SK-MEL-5 (cell line): ENCODE measurements at regions not wholly inside any gene's neighbourhood (a gene's known extent, or its start where the extent isn't known, plus 50 kb on each side); places are given as distances from the start of the nearest gene placed in this dataset.
"Not testable (repeated sequence)": the region's sequence is repeated elsewhere in the genome, so short reads cannot be mapped to it uniquely, and the experiment has no call there.

Source experiments
- DNase-seq: peaks from one replicate; pipeline ENCODE4 v3.0.0-alpha.2; 2016; ENCODE audit warnings: low read depth, low spot score
- in situ Hi-C: cut with HindIII; loops from 2 replicates; pipeline ENCODE4 v1.10.0; 2016; ENCODE audit warnings: low sequenced_read_pairs, high pct_unique_total_duplicates, low pct_unique_long_range_greater_than_20kb

DNA sequence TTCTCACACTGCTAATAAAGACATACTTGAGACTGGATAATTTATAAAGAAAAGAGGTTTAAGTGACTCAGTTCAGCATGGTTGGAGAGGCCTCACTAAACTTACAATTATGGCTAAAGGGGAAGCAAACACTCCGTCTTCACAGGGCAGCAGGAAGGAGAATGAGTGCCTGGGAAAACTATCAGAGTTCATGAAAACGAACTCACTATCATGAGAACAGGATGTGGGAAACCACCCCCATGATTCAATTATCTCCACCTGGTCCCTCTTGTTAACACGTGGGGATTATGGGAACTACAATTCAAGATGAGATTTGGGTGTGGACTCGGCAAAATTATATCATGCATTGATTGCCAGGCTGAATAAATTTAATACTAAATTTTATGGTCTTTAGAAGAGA is 592.7 kb downstream of the GRXCR1 start:
- in situ Hi-C loops, result no loop called here
- no peak for DNase-seq

DNA sequence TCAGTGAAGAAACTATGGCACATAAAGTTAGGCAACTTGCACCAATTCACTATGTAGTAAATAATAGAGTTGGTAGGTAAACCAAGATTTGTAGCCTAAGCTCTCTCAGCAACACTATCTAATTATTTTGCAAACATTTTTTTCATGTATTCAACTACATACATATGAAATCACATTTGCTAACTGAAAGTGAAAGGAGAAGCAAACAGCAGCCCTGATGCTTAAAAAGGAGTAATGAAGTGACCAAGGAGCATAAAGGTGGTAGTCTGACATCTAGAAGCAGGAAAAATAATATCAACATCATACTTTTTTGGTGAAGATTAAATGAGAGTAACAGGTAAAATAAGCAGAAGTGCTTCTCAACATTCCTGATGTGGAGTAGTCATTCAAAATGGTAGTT is 603.7 kb downstream of the GRXCR1 start:
- in situ Hi-C loops, result no loop called here
- no peak for DNase-seq

DNA sequence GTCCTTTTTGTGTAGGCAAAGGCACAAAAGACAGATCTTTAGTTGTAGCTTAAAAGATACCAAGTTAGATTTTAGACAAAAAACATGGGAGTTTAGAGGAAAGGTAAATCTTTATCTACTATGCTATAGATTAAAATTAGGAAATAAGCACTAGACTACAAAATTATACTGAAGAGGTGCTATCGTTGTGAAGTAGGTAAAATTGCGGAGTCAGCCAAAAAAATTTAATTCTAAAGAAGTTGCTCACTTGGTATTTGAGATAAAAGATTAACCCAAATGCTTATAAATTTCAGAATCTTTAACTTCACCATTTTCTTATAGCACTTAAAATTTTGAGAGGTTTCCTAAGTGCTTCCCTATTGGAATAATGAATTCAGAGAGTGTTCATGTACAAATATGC is 604.1 kb downstream of the GRXCR1 start:
- in situ Hi-C loops, result no loop called here

DNA sequence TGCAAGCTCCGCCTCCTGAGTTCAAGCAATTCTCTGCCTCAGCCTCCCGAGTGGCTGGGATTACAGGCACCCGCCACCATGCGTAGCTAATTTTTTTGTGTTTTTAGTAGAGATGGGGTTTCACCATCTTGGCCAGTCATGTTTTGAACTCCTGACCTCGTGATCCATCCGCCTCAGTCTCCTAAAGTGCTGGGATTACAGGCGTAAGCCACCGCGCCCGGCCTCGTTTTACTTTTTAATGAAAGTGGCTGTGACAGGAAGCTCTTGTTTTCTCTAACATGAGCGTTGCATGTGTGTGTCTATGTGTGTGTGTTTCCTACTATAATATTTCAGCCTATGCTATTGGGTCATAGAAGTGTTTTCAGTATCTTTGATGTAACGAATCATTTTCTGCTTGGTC is 613.3 kb downstream of the GRXCR1 start:
- DNase-seq, in situ Hi-C loops: not testable (repeated sequence)

More for the DNA sequence above, 604.1 kb downstream of the GRXCR1 start:
- no peak for DNase-seq

DNA sequence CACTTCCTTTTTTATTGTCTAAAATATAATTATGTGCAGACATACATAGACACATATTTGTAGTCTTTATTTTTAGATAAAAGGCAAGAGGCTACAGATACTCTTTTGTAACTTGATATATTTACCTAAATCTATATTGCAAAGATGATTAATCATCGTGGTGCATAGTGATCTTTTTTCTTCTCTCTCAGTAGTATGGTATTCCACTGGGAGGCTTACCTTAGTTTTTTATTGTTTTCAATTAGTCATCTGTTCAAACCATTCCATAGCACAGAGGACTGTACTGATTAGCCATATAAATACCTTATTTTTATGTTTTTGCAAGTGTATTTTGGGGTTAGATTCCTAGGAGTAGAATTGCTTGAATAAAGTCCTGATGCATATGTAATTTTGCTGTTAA is 619.7 kb downstream of the GRXCR1 start:
- no peak for DNase-seq

DNA sequence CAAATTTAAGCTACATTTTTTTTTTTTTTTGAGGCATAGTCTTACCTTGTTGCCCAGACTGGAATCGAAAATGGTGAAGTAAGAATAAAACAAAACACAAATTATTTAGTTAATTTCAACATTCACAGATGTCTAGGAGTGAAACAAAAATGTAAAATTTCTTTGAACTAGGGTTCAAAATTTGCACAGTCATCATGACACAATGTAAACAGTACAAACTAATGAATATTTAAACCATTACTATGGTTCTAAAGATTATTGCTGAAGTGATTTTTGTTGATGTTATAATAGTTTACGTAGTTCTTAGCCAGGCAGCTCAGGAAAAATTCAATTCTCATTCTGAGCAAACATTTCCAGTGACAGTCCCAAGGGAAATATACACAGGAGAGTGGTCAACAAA is 633.1 kb downstream of the GRXCR1 start:
- in situ Hi-C loops, result no loop called here
- no peak for DNase-seq

More for the DNA sequence above, 619.7 kb downstream of the GRXCR1 start:
- in situ Hi-C loops, result no loop called here

DNA sequence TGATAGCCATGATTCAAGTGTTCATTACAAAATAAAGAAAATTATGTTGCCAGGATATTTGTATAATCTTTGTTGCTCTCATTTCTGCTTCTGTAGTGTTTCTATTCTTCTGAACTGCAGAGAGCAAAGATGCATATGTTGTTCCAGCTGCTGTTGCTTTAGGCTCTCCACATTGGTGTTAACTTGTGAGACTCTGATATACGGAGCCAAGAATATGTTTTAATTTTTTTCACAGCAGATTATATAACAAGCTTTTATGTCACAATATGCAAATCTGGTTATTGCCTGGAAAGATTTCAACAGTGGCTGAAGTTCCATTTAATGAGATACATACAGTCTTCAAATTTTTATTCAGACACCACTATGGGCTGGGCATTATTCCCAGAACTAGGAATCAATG is 655.0 kb downstream of the GRXCR1 start:
- in situ Hi-C loops, result no loop called here
- no peak for DNase-seq

DNA sequence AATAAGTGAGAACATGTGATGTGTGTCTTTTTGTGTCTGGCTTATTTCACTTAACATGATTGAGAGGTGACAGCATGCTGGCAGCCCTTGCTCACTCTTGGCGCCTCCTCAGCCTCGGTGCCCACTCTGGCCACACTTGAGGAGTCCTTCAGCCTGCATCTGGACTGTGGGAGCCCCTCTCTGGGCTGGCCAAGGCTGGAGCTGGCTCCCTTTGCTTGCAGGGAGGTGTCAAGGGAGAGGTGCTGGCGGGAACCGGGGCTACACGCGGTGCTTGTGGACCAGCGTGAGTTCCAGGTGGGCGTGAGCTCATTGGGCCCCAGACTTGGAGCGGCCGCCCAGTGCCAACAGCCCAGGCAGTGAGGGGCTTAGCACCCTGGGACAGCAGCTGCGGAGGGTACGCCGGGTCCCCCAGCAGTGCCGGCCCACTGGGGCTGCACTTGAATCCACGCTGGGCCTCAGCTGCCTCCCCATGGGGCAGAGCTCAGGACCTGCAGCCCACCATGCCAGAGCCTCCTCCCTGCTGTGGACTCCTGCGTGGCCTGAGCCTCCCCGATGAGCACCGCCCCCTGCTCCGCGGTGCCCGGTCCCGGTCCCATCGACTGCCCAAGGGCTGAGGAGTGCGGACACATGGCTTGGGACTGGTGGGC is 658.6 kb downstream of the GRXCR1 start:
- DNase-seq, result no peak
- in situ Hi-C loops, result no loop called here

DNA sequence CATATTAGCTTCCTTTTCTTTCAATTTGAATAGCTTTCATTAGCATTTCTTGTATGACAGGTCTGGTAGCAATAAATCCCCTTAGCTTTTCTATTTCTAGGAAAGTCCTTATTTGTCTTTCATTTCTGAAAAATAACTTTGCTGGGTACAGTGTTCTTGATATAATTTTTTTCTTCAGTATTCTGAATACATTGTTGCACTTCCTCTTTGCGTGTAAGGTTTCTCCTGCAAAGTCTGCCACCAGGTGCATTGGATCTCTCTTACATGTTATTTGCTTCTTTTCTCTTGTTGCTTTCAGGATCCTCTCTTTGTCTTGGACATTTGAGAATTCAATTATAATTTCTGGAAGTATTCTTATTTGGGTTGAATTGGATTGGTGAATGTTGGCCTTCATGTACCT is 663.7 kb downstream of the GRXCR1 start:
- no peak for DNase-seq
- in situ Hi-C loops, result no loop called here

DNA sequence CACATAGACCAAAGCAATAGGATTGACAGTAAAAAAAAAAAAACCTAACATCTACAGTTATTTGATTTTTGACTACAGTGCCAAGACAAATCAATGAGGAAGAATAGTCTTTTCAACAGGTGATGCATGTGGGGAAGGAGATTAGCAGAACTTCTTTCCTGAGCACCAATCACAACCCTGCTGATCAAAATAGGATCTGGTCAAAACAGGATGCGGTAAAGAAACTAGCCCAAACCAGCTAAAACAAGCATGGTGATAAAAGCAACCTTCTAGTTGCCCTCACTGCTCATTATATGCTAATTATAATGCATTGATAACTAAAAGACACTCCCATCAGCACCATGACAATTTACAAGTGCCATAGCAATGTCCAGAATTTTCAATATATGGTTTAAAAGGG is 667.5 kb downstream of the GRXCR1 start:
- in situ Hi-C loops, result no loop called here
- no peak for DNase-seq

DNA sequence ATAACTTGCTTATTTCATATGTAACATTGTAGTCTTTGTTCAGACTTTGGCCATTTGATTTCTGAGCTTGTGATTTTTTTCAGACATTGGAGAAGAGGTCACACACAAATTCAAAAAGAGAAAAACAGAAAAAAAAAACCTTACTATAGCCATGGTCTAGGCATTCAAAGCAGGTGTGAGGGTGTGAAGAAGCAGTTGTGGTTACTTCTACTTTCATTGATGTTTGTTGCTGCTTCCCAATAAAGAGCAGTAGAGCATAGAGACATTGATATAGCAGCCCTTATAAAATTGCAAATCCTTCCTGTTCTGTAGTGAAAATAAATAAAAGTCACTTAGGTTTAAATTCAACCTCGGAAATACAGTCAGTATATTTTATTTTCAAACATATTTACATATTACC is 671.6 kb downstream of the GRXCR1 start:
- DNase-seq, result no peak
- in situ Hi-C loops, result no loop called here

DNA sequence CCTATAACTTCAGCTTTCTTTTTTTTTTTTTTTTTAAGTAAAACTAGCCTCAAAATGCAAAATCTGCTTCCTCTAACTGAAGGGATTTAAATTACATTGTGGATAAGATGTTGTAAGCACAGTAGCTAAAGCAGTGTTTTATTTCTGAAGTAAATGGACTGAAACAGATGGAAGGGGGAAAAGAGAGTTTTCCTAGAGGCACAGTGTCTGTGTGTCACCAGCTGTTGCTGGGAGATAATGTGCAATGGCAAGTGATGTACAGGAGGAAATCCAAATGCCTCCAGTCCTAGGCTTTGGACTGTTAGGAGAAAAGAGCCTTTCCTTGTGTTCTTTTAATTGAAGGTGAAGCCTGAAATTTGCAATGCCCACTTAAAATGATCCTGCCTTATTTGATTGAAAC is 672.1 kb downstream of the GRXCR1 start:
- in situ Hi-C loops, result no loop called here

DNA sequence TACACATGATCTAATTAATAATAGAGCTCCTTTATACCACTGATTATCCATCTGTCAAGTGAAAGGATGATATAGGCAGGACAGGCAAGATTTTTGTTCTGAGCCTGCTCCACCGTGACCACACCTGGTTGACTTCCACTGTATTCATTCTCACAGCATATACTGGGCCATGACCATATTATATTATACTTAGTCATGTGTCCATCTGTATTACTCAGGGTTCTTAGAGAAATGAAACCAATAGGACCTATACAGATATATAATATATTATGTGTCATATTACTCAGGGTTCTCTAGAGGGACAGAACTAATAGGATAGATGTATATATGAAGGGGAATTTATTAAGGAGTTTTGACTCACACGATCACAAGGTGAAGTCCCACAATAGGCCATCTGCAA is 675.1 kb downstream of the GRXCR1 start:
- DNase-seq, result no peak
- in situ Hi-C loops, result no loop called here

More for the DNA sequence above, 672.1 kb downstream of the GRXCR1 start:
- DNase-seq, result no peak

DNA sequence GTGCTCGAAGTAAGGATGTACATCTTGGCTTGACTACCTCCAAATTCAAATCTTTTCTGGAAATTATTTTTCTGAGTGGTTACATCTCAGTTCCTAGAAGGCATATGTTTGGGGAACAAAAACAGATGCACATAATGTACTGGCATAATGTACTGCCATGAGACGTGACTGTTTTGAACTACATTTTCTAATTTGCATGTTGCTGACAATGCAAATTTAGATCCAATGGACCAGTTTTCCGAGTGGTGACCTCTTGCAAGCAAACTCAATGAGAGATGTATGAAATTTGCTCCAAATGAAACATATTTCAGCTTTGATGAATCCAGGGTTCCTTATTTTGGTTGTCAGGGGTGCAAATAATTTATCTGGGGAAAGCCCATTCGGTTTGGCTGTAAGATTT is 694.3 kb downstream of the GRXCR1 start:
- DNase-seq, result no peak
- in situ Hi-C loops, result no loop called here

DNA sequence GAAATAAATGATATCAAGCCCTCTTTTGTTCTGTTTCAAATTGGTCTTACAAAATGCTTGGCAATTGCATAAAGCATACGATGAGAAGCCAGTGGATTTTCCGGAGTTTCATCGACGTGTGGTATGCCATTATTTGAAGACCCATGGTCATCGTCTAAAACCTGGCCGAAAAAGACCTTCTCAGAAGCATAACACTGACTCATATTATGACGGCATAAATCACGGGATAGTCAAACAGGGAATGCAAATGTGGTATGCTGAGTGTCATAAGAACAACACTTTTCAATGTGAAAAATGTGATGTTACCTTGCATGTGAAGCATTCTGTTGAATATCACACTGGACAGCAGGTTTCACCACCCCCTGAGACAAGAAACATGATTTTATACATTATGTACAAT is 695.2 kb downstream of the GRXCR1 start:
- in situ Hi-C loops, result no loop called here
- DNase-seq, result peak; percentile 40

DNA sequence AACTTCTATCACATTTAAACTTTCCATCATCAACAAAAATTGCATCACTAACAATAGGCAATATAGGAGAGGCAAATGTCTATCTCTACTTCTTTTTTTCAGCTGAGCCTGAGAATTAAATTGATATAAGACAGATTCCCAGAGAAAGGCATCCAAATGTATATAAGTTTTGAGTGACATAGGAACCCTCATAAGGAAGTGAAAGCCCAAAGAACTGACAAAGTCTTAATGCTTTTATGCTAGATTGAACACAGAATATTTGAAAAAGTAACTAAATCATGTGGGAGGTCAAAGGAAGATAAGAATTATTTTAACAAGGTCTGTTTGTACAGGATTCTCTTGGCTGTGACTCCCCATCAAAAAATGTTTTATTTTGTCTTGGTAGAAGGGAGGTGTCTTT is 714.9 kb downstream of the GRXCR1 start:
- DNase-seq, result no peak
- in situ Hi-C loops, result no loop called here

DNA sequence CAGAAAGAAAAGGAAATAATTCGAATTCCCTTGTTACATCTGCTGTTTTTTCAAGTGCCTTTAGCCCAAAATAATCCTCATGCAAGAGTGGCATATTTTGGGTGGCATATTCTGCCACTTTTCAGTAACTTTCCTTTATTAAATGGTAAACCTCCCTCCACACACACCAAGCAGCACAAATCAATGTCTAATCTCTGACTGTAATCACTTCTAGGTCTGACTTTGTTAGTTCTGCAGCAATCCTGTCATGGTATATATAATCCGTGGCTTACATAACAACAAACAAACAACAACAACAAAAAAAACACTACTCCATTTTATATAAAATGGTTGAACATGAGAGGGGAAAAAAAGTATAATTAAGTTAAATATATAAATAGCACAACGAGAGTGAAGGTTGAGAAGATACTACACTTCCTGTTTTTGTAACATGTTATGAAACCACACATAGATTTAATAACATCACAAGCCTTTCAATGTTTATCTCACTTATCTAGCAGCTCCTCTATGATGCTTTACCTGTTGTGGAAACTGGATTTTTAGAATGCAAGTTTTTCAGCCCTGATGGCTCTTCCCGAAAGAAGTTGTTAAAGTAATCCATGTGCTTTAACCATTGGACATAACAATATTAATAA is 715.4 kb downstream of the GRXCR1 start:
- DNase-seq, result no peak
- in situ Hi-C loops, result no loop called here

DNA sequence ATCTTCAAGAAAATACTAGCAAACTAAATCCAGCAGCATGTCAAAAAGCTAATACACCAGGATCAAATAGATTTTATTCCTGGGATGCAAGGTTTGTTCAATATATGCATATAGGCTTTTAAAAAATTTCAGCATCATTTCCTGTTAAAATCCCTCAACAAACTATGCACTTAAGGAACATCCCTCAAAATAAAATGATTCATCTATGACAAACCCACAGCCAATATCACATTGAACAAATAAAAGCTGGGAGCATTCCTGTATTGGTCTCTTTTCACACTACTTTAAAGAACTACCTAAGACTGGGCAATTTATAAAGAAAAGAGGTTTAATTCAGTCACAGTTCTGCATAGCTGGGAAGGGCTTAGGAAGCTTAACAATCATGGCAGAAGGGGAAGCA is 726.7 kb downstream of the GRXCR1 start:
- in situ Hi-C loops, result no loop called here
- DNase-seq, result no peak

DNA sequence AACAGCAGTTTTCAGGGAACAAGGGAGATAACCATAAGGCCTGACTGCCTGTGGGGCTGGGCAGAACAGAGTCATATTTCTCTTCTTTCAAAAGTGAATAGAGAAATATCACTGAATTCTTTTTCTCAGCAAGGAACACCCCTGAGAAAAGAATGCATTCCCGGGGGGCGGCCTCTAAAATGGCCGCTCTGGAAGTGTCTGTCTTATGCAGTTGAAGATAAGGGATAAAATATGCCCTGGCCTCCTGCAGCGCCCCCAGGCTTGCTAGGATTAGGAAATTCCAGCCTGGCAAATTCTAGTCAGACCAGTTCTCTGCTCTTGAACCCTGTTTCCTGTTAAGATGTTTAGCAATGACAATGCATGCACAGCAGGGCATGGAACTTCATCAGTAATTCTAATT is 745.4 kb downstream of the GRXCR1 start:
- in situ Hi-C loops, DNase-seq: not testable (repeated sequence)

DNA sequence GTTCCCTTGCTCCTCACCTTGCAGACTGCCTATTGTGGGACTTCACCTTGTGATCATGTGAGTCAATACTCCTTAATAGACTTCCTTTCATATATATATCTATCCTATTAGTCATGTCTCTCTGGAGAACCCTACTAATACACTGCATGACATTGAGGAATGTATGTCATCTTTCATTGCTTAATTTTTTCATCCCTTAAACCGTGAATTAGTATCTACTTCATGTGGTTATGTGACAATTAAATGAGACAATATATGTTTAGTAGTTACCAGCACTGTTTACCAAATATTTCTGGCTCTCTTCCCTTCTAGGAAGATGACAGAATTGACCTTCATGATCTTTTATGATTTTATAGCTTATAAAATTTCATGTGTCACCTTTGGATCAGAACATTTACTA is 759.5 kb downstream of the GRXCR1 start:
- DNase-seq, result no peak
- in situ Hi-C loops, result no loop called here
